Spleen (tissue), 7 donors: ENCODE measurements at regions not wholly inside any gene's neighbourhood (a gene's known extent, or its start where the extent isn't known, plus 50 kb on each side); places are given as distances from the start of the nearest gene placed in this dataset.

Source experiments
- POLR2A ChIP-seq, 3 donors: fragments of 450-650 bp; IDR thresholded peaks; one replicate each; pipeline ENCODE4 v1.5.1; 2017; ENCODE audit warnings: antibody characterized with exemption in 3 of 3, mild to moderate bottlenecking in 1 of 3
- POLR2AphosphoS5 ChIP-seq, 3 donors: sonication (generic); formaldehyde crosslinking; IDR thresholded peaks; one replicate each; pipeline ENCODE4 v1.5.1; 2017; ENCODE audit warnings: antibody characterized with exemption in 3 of 3
- TF ChIP-seq, protein P1 (sequence below), 11 experiments: fragments of 200-600 bp in 7 of 11; fragments of 450-650 bp in 4 of 11; sonication (generic) in 4 of 11; IDR thresholded peaks in 8 of 11; conservative IDR thresholded peaks in 3 of 11; 1 replicate in 7 of 11; 2 replicates in 4 of 11; pipeline versions ENCODE4 v1.4.0 to v1.8.0; 2016 to 2021; ENCODE audit warnings: antibody characterized with exemption in 11 of 11, inconsistent platforms in 4 of 11, mild to moderate bottlenecking in 1 of 11
- donor health status: DM: no; HTN: no; CAD: no; lungs with moderate emphysema.
- donor health status: DM: no; HTN: no; CAD: no.
- donor health status: DM: no; HTN: no; CAD: no.

DNA sequence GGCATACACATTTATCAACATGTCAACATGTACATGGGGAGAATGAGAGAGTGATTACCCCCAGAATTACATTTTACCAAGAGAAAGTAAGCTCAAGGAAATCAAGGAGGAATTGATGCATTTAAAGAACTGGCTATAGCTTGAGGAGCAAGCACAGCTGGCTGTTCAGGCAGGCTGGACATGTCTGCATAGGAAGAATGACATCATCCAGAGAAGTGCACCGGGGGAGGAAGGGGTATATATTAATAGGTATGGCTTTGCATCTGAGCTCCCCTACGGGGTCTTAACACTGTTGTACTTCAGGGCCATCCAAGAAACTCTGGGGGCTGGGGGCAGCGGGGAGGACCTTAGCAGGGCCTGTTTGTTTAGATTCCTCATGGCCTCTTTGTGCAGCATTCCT is 222.4 kb upstream of the VCX start:
- TF ChIP-seq, protein P1, sequence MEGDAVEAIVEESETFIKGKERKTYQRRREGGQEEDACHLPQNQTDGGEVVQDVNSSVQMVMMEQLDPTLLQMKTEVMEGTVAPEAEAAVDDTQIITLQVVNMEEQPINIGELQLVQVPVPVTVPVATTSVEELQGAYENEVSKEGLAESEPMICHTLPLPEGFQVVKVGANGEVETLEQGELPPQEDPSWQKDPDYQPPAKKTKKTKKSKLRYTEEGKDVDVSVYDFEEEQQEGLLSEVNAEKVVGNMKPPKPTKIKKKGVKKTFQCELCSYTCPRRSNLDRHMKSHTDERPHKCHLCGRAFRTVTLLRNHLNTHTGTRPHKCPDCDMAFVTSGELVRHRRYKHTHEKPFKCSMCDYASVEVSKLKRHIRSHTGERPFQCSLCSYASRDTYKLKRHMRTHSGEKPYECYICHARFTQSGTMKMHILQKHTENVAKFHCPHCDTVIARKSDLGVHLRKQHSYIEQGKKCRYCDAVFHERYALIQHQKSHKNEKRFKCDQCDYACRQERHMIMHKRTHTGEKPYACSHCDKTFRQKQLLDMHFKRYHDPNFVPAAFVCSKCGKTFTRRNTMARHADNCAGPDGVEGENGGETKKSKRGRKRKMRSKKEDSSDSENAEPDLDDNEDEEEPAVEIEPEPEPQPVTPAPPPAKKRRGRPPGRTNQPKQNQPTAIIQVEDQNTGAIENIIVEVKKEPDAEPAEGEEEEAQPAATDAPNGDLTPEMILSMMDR (IDR thresholded peaks at IDR 0.05 in 8 of 11, conservative IDR thresholded peaks at IDR 0.05 in 3 of 11): no peak
- TF ChIP-seq POLR2A (IDR thresholded peaks at IDR 0.05) (no peak), POLR2AphosphoS5 (IDR thresholded peaks at IDR 0.05) (no peak)
